SU-DHL-6 (cell line): ENCODE measurements at regions not wholly inside any gene's neighbourhood (a gene's known extent, or its start where the extent isn't known, plus 50 kb on each side); places are given as distances from the start of the nearest gene placed in this dataset.

Source experiments
- EZH2phosphoT487 ChIP-seq: fragments of 200-600 bp; sonication (generic), shearing (Covaris generic); conservative IDR thresholded peaks from 2 replicates; pipeline ENCODE4 v1.6.1; 2018; ENCODE audit warnings: mild to moderate bottlenecking, antibody characterized with exemption, low read length, moderate library complexity, mixed read lengths
- TF ChIP-seq, protein P1 (sequence below): fragments of 200-600 bp; sonication (generic); IDR thresholded peaks from one replicate; pipeline ENCODE4 v1.5.1; 2017; ENCODE audit warnings: antibody characterized with exemption, mild to moderate bottlenecking, low read length, moderate library complexity; ENCODE audit not compliant: insufficient read depth, poor library complexity, severe bottlenecking

- TF ChIP-seq, protein P1, sequence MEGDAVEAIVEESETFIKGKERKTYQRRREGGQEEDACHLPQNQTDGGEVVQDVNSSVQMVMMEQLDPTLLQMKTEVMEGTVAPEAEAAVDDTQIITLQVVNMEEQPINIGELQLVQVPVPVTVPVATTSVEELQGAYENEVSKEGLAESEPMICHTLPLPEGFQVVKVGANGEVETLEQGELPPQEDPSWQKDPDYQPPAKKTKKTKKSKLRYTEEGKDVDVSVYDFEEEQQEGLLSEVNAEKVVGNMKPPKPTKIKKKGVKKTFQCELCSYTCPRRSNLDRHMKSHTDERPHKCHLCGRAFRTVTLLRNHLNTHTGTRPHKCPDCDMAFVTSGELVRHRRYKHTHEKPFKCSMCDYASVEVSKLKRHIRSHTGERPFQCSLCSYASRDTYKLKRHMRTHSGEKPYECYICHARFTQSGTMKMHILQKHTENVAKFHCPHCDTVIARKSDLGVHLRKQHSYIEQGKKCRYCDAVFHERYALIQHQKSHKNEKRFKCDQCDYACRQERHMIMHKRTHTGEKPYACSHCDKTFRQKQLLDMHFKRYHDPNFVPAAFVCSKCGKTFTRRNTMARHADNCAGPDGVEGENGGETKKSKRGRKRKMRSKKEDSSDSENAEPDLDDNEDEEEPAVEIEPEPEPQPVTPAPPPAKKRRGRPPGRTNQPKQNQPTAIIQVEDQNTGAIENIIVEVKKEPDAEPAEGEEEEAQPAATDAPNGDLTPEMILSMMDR = no peak
- no peak for TF ChIP-seq EZH2phosphoT487
Observed at GRCh38 chr6:137677709-137678108, 183.5 kb upstream of the OLIG3 start.
